ENCODE measurements at regions not wholly inside any gene's neighbourhood (a gene's known extent, or its start where the extent isn't known, plus 50 kb on each side); places are given as distances from the start of the nearest gene placed in this dataset.

GRCh38 chr1:102783487-102783886 is 324.8 kb downstream of the COL11A1 start:
- Histone ChIP-seq H3K4me3 (ENCODE audit: low read length) (no peak overlapping the region), H3K4me1 (ENCODE audit: insufficient read depth, low read length) (no peaks in the 10 kb centered on the region), H3K27me3 (ENCODE audit: control insufficient read depth in 1 of 2, insufficient read depth in 2 of 2, low read length in 2 of 2) (no peaks in the 10 kb centered on the region), H3K27ac (ENCODE audit: low read depth in 1 of 2, low read length in 2 of 2) (no peak overlapping the region), H3K9me3 (ENCODE audit: control insufficient read depth in 1 of 2, insufficient read depth in 1 of 2, low read length in 2 of 2) (no peaks in the 10 kb centered on the region), H3K36me3 (ENCODE audit: insufficient read depth, low read length) (no peaks in the 10 kb centered on the region)
- POLR2A ChIA-PET = no interaction called here
- no peaks in the 10 kb centered on the region for H3K36me3 Mint-ChIP-seq (ENCODE audit: low read depth)
- CTCF ChIA-PET = no interaction called here
- H3K9me3 Mint-ChIP-seq = peaks cover 9% of the 10 kb centered on the region
- H3K27me3 Mint-ChIP-seq = no peaks in the 10 kb centered on the region
- H3K4me1 Mint-ChIP-seq (ENCODE audit: low read depth) = no peaks in the 10 kb centered on the region
- intact Hi-C loops (cut with DNase I, micrococcal nuclease) = no loop called here
- ATAC-seq (ENCODE audit: poor library complexity) (no peak), DNase-seq (no peak)
- no peak for TF ChIP-seq CTCF (IDR thresholded peaks at IDR 0.05)
- H3K27ac Mint-ChIP-seq = no peak overlapping the region
- H3K4me3 Mint-ChIP-seq = no peak overlapping the region

GRCh38 chr1:102782144-102782543 is 326.2 kb downstream of the COL11A1 start:
- no peaks in the 10 kb centered on the region for H3K27me3 Mint-ChIP-seq
- no peaks in the 10 kb centered on the region for H3K36me3 Mint-ChIP-seq (ENCODE audit: low read depth)
- no peak for DNase-seq
- H3K36me3 ChIP-seq (ENCODE audit: insufficient read depth, low read length) = no peaks in the 10 kb centered on the region
- no peak for ATAC-seq (ENCODE audit: poor library complexity)
- H3K4me1 ChIP-seq (ENCODE audit: insufficient read depth, low read length) = no peaks in the 10 kb centered on the region
- H3K4me1 Mint-ChIP-seq (ENCODE audit: low read depth) = no peaks in the 10 kb centered on the region
- no peak overlapping the region for H3K4me3 Mint-ChIP-seq
- H3K27me3 ChIP-seq (ENCODE audit: control insufficient read depth in 1 of 2, insufficient read depth in 2 of 2, low read length in 2 of 2) = no peaks in the 10 kb centered on the region
- no peak overlapping the region for H3K4me3 ChIP-seq (ENCODE audit: low read length)
- no peak overlapping the region for H3K27ac Mint-ChIP-seq
- TF ChIP-seq CTCF (IDR thresholded peaks at IDR 0.05) = no peak
- ChIA-PET POLR2A (no interaction called here), CTCF (no interaction called here)
- intact Hi-C loops (cut with DNase I, micrococcal nuclease) = no loop called here
- H3K27ac ChIP-seq (ENCODE audit: low read depth in 1 of 2, low read length in 2 of 2) = no peak overlapping the region
- no peaks in the 10 kb centered on the region for H3K9me3 ChIP-seq (ENCODE audit: control insufficient read depth in 1 of 2, insufficient read depth in 1 of 2, low read length in 2 of 2)
- peaks cover 9% of the 10 kb centered on the region for H3K9me3 Mint-ChIP-seq

- peaks cover 0 to 3% of the 10 kb centered on the region in 2 experiments for H3K9me3 ChIP-seq (ENCODE audit: control insufficient read depth in 1 of 2, insufficient read depth in 1 of 2, low read length in 2 of 2)
- H3K36me3 Mint-ChIP-seq (ENCODE audit: low read depth) = no peaks in the 10 kb centered on the region
- intact Hi-C loops (cut with DNase I, micrococcal nuclease) = no loop called here
- TF ChIP-seq CTCF (IDR thresholded peaks at IDR 0.05) = no peak
- no peaks in the 10 kb centered on the region for H3K4me1 ChIP-seq (ENCODE audit: insufficient read depth, low read length)
- H3K4me1 Mint-ChIP-seq (ENCODE audit: low read depth) = no peaks in the 10 kb centered on the region
- H3K27me3 Mint-ChIP-seq = no peaks in the 10 kb centered on the region
- H3K27me3 ChIP-seq (ENCODE audit: control insufficient read depth in 1 of 2, insufficient read depth in 2 of 2, low read length in 2 of 2) = no peaks in the 10 kb centered on the region
- no peak for DNase-seq
- H3K4me3 ChIP-seq (ENCODE audit: low read length) = no peak overlapping the region
- POLR2A ChIA-PET = no interaction called here
- no peak overlapping the region for H3K27ac ChIP-seq (ENCODE audit: low read depth in 1 of 2, low read length in 2 of 2)
- H3K9me3 Mint-ChIP-seq = no peaks in the 10 kb centered on the region
- no peak overlapping the region for H3K4me3 Mint-ChIP-seq
- H3K27ac Mint-ChIP-seq = no peak overlapping the region
- no peak for ATAC-seq (ENCODE audit: poor library complexity)
- H3K36me3 ChIP-seq (ENCODE audit: insufficient read depth, low read length) = no peaks in the 10 kb centered on the region
- CTCF ChIA-PET = no interaction called here
These were observed 332.3 kb downstream of the COL11A1 start for GRCh38 chr1:102776071-102776470.

All from CD4-positive, alpha-beta T cell (primary cell).